GM19452 (cell line): ENCODE measurements at regions not wholly inside any gene's neighbourhood (a gene's known extent, or its start where the extent isn't known, plus 50 kb on each side); places are given as distances from the start of the nearest gene placed in this dataset.

ENCODE experiments used
- ATAC-seq: cut with Tn5 transposase; IDR thresholded peaks from one replicate; pipeline ENCODE4 v1.9.1; 2021; ENCODE audit not compliant: unreplicated experiment

GRCh38 chr3:98969295-98969694 lies 67.8 kb upstream of the DCBLD2 start:
- ATAC-seq, result no peak

DNA sequence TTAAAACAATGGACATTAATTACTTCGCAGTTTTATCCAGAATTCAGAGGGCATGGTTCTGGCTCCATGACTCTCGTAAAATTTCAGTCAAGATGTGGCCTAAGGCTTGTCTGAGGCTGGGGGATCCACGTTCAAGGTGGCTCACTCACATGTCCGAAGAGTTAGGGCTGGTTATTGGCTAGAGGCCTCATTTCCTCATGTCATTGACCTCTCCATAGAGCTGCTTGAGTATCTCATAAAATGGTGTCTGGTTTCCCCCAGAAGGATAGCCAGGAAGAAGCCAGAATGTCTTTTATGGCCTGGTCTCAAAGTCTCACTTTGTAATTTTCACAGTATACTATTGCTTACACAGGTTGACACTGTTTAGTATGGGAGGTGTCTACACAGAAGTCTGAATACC lies 67.3 kb upstream of the DCBLD2 start:
- no peak for ATAC-seq

- no peak for ATAC-seq
Observed at GRCh38 chr3:98968347-98968746, 66.9 kb upstream of the DCBLD2 start.

- no peak for ATAC-seq
Observed at GRCh38 chr3:98967758-98968157, 66.3 kb upstream of the DCBLD2 start.

- no peak for ATAC-seq
Observed at GRCh38 chr3:98966862-98967546, 65.5 kb upstream of the DCBLD2 start.

DNA sequence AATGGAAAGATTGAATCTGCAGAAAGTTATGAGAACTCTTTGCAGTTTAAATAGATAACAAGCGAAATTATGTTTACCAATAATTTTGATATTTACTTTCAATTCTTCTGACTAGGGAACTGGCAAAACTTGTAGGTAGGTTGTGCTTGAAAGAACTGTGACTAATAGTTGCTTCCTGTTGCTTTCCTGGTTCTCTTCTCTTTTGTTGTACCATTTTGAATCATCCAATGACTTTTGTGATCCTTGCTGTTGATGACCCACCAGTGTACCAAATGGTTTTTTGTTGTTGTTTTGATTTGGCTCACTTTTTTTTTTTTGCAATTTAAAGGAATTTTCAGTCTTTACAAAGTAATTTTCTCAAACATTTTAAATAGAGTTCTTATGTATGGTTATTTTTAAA lies 64.9 kb upstream of the DCBLD2 start:
- no peak for ATAC-seq

DNA sequence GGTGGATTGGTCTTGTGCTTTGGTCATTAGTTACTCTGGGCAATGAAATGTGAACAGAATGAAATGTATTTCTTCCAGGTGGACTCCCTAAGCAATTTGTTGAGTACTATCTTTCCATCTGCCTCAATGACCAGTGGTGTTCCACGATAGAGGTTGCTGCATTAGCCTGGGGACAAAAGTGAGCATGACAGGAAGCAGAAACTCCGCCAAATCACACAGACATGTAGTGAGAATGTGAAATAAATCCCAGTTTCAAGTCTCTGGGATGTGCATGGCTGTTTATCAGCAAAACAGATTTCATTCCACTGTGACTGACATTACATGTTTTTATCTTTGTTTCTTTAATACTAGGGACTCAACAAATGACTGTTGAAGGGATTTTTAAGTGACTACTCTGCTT lies 63.3 kb upstream of the DCBLD2 start:
- ATAC-seq, result no peak

DNA sequence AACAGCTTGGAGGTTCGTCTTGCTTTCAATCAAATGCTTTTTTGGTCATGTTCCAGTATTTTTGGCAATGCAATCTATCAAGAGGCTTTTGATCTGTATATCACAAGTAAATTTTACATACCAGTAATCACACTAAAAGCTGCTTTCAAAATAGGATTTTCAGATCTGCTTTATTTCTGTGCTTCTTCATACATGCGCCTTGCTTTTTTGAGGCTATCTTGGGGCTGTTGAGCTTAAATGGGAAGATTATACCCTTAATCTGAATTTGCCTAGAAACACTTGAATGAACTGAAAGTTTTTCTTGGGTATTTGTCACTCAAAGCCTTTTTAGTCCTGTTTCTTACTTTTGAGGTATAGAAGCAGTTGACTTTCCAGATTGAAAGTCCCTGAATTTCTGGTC lies 62.1 kb upstream of the DCBLD2 start:
- no peak for ATAC-seq

GRCh38 chr3:98962951-98963350 lies 61.5 kb upstream of the DCBLD2 start:
- ATAC-seq, result no peak

DNA sequence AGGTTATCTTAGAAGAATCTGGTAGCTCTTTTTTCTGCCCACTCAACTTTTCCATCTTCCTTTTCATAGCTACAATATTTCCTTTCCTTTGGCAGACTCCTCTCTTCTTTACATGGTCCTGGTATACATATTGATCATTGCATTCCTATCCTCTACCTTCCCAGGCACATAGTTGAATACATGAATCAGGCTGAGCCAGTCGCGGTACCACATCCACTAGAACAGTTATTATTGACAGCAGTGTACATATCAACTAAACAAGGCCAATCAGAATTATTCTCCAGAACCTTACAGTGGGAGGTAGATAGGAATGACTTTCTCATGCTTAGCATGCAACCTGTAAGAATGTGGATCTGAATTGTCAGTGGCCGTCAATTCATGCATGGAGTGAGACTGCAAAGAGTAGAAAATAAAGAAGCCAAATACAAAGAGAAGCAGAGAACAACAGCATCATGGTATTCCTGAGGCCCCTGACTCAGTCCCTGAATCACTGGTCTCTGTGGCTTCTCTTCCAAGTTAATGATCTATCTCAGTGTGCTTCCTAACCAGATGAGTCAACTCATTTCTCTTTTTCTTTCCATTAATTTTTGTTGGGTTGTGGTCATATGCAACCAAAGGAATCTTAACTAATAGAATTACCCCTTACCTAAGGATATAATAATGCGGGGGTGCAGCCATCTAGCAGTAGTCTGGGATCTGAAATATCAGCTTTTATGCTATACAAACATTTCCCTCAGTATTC lies 60.9 kb upstream of the DCBLD2 start:
- no peak for ATAC-seq

DNA sequence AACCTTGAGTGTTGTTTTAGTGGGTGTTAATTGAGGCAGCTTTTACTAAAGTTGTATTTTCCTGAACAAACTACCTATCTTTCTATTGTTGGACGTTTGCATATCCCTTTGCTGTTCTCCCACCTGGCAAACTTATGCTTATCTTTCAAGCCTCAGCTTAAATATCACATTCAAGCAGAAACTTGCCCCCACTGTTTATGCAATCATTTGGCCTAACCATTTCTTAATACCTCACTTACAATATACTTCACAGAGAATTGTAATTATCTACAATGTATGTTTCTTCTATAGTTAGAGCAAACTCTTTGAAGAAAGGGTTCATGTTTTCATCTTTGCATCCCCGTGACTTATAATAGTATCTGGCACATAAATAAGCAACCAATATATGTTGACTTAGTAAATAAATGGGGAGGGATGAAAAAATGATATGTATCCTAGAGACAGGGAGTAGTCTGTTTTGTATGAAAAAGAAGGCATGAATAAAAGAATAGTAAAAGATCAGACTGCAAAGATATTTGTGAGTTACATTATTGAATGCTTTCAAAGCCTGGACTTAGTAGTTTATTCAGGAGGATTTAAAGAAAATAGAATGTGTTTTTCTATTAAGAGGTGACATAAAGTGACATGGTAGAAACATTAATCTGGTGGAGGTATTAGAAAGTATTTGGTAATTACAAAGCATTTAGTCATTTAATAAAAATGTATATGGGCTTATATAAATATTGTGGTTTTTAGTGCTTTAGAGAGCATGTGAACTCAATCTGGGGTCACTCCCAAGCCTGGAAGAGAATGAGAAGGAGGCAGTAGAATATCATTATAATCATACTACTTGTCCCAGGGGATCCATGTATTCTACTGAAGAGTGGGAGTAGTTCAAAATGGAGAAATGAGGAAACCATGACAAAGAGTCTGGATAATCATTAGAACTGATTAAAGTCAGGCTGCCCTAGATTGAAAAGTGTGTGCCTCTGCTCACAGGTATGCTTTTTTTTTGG lies 60.0 kb upstream of the DCBLD2 start:
- no peak for ATAC-seq

- no peak for ATAC-seq
Observed at GRCh38 chr3:98957681-98958080, 56.2 kb upstream of the DCBLD2 start.

GRCh38 chr3:98956008-98956407 lies 54.5 kb upstream of the DCBLD2 start:
- ATAC-seq, result no peak

DNA sequence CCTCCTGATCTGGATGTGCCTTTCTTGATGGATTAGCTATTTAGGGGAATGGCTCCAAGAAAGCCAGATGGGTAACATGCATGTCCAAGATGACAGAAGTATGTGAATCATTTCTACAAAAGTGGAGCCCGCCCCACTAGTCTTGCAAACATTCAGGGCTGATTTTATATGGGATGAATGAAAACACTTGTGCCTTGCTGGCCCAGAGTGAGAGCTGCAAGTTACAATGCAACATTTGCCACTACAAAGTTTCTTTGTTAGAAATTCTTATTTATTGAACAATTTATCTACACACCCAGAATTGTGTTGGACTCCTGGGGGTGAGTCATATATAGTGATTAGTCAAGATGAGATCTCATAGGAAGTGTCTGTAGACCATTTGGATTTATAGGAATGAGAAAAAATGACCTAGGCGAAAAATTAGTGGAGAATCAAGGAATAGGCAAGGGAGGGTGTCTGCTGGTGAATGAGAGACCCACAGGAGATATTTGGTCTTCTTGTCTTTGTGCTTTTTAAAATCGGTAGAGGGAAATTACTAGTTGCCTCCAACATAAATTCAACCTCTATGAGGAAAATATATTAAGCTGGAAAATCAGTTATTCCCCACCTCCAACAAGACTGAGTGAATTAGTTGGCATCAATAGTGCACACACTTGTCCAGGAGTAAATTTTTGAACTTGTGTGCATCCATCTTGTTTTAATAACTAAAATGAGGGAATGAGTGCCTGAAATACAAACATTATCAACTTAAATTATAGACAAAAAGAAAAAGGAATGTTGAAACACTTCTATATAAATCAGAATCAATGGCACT lies 53.5 kb upstream of the DCBLD2 start:
- no peak for ATAC-seq

DNA sequence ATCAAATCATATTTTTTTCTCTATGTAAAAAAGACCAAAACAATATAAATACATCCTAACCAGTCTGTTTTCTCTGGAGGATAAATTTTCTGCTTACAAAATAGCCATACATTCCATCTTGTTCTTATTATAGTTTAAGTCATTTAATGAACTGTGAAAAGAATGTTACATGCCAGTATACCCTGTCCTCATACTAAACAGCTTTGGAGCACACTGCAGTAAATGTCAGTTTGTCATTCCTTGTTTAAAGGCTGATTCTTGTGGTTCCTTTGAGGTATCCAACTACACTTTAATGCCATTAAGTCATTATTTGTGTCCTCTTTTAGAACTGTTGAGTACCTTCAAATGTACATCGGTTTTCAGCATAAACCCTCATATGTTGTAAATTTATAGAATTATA lies 52.7 kb upstream of the DCBLD2 start:
- ATAC-seq, result no peak

DNA sequence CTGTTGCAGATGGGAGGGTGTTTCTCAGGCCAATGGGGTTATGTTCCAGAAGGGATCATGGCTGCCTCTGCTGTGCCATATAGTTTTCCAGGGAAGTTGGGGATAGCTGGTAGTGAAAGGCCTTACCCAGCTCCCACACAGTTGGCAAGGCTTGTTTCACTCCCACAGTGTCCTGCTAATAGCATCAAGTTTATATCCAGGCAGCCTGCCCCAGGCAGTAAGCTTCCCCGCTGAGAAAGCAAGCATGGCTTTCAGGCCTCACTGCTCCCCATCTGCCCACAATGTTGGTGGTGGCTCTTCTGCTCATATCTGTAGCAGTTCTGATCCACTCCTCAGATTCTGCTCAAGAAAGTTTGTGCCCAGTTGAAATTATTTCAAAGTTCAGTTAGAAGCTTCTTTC lies 50.9 kb upstream of the DCBLD2 start:
- no peak for ATAC-seq
